Motor neuron (in vitro differentiated cells): ENCODE measurements at regions not wholly inside any gene's neighbourhood (a gene's known extent, or its start where the extent isn't known, plus 50 kb on each side); places are given as distances from the start of the nearest gene placed in this dataset.
A peak's percentile ranks its signal among the peaks of the same experiment; 100 is the strongest.

Experiments used
- ATAC-seq, 8 experiments: fragments of 200-7000 bp; cut with Tn5 transposase; replicated peaks in 6 of 8; 2 replicates each; pipeline ENCODE4 v1.8.0; 2021; ENCODE audit warnings: mild to moderate bottlenecking in 8 of 8, moderate library complexity in 8 of 8
- H3K27ac ChIP-seq, 2 donors: fragments of 250-450 bp; sonication (Bioruptor Pico); 2 replicates each; pipeline ENCODE4 v1.9.0; 2021; ENCODE audit warnings: antibody characterized with exemption in 2 of 2, mild to moderate bottlenecking in 2 of 2, moderate library complexity in 1 of 2
- H3K4me1 ChIP-seq, 2 donors: fragments of 250-450 bp; sonication (Bioruptor Pico); replicated peaks in 1 of 2; 2 replicates each; pipeline ENCODE4 v1.6.1; 2021; ENCODE audit warnings: antibody characterized with exemption in 2 of 2, mild to moderate bottlenecking in 2 of 2, moderate library complexity in 1 of 2
- H3K4me3 ChIP-seq, 5 donors: fragments of 250-450 bp; sonication (Bioruptor Pico); 2 replicates each; pipeline ENCODE4 v1.9.0; 2021; ENCODE audit warnings: antibody characterized with exemption in 5 of 5, mild to moderate bottlenecking in 5 of 5, moderate library complexity in 4 of 5
- WGBS, 10 experiments: fragments of 450-650 bp; shearing (Covaris generic); methylation state at CpG; one replicate each; pipeline ENCODE4 v1.0.0; 2022; 5-methylcytosine and 5-hydroxymethylcytosine counted together
- in situ Hi-C, 9 experiments: fragments of 400-800 bp; cut with MboI; loops; one replicate each; pipeline ENCODE4 v1.15.0; 2021; ENCODE audit warnings: low sequenced_read_pairs in 9 of 9, low pct_unique_long_range_greater_than_20kb in 2 of 9; ENCODE audit not compliant: unreplicated experiment in 9 of 9

DNA sequence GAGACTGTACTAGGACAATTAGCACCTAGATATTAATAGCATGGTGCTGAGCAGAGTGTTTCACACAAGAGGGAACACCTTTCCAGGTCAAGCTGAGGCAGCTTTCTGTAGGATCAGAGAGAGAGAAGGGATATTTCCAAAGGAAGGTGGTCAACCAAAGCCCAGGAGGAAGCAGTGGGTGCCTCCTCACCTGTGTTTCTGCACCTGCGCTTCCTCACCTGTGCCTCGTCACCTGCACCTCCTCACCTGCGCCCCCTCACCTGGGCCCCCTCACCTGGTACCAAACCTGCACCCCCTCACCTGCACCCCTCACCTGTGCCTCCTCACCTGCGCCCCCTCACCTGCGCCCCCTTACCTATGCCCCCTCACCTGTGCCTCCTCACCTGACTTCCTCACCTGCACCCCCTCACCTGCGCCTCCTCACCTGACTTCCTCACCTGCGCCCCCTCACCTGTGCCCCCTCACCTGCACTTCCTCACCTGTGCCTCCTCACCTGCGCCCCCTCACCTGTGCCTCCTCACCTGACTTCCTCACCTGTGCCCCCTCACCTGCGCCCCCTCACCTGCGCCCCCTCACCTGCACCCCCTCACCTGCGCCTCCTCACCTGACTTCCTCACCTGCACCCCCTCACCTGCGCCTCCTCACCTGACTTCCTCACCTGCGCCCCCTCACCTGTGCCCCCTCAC lies 67.9 kb downstream of the TTLL2 start:
- ATAC-seq = peak in 2 of 8 experiments; percentile 25 to 32
- in situ Hi-C loops = no loop called here
- Histone ChIP-seq H3K4me3 (no peak overlapping the region), H3K27ac (no peak overlapping the region), H3K4me1 (no peaks in the 10 kb centered on the region)
- 83% methylated on average over 1 of the region's 13 CpGs; no CpG with 5 or more reads in 9 of the 10 experiments for WGBS, 10 experiments

DNA sequence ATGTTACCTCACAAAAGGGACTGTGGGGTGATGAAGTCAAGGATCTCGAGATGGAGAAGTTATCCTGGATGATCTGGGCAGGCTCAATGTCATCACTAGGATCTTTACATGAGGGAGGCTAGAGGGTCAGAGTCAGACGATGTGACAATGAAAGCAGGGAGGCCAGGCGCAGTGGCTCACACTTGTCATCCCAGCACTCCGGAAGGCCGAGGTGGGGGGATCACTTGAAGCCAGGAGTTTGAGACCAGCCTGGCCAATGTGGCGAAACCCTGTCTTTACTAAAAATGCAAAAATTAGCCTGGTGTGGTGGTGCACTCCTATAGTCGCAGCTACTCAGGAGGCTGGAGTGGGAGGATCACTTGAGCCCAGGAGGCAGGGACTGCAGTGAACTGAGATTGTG lies 68.8 kb downstream of the TTLL2 start:
- no peak for ATAC-seq
- WGBS, 10 experiments = 37 to 100% (median 81%) methylated on average over 1 to 7 of the region's 7 CpGs
- Histone ChIP-seq H3K4me1 (peaks cover 0 to 7% of the 10 kb centered on the region in 2 donors), H3K4me3 (no peak overlapping the region), H3K27ac (no peak overlapping the region)
- in situ Hi-C loops = no loop called here

DNA sequence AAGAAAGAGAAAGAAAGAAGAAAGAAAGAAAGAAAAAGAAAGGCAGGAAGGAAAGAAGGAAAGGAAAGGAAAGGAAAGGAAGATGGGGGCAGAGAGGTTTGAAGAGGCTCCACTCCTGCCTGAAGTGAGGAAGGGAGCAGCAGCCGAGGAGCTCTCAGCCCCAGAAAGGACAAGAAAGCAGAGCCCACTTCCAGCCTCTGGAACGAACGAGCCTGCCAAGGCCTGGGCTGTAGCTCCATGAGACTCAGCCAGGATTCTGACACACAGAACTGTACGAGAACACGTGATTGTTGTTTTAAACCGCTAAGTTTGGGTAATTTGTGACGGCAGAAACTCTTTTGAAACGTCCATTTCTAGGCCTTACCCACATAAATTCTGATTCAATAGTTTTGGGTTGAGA lies 69.5 kb downstream of the TTLL2 start:
- Histone ChIP-seq H3K4me1 (peaks cover 0 to 7% of the 10 kb centered on the region in 2 donors), H3K27ac (no peak overlapping the region), H3K4me3 (no peak overlapping the region)
- in situ Hi-C loops = no loop called here
- no peak for ATAC-seq
- WGBS, 10 experiments = 0 to 88% (median 80%) methylated on average over 1 to 8 of the region's 8 CpGs

DNA sequence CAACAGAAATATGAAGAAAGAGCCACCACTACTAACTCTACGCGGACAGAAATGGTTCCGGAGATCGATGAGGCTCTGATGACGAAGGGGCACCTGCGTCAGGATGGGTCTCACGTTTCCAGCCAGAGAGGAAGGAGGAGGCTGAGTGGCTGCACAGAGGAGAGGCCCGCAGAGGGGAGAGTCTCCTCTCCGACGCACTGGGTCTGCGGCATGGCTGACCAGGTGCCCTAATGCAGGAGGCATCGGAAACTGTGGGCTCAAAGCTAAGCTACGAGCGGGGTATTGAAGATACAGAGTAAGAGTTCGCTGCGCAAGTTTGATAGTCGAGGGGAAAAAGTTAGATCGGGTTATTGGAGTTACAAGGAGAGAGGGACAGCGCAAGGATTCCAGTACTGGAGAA lies 69.9 kb downstream of the TTLL2 start:
- no peak overlapping the region for H3K4me3 ChIP-seq
- peaks cover 0 to 7% of the 10 kb centered on the region in 2 donors for H3K4me1 ChIP-seq
- 45 to 100% (median 85%) methylated on average over 2 to 17 of the region's 19 CpGs; no CpG with 5 or more reads in 1 of the 10 experiments for WGBS, 10 experiments
- no peak overlapping the region for H3K27ac ChIP-seq
- in situ Hi-C loops = no loop called here
- no peak for ATAC-seq

- 0 to 94% (median 75%) methylated on average over 1 to 12 of the region's 16 CpGs for WGBS, 10 experiments
- no peak for ATAC-seq
- in situ Hi-C loops = no loop called here
Observed at GRCh38 chr6:167396068-167396658, 71.3 kb downstream of the TTLL2 start.

GRCh38 chr6:167396659-167397490 lies 72.0 kb downstream of the TTLL2 start:
- in situ Hi-C loops = no loop called here
- Histone ChIP-seq H3K4me3 (no peak overlapping the region), H3K27ac (no peak overlapping the region), H3K4me1 (peaks cover 3 to 9% of the 10 kb centered on the region in 2 donors)
- no peak for ATAC-seq
- WGBS, 10 experiments = 0 to 96% (median 88%) methylated on average over 1 to 14 of the region's 23 CpGs; no CpG with 5 or more reads in 2 of the 10 experiments

More at GRCh38 chr6:167396068-167396658, 71.3 kb downstream of the TTLL2 start:
- no peak overlapping the region for H3K4me3 ChIP-seq
- peaks cover 0 to 7% of the 10 kb centered on the region in 2 donors for H3K4me1 ChIP-seq
- no peak overlapping the region for H3K27ac ChIP-seq

GRCh38 chr6:167397712-167398111 lies 72.8 kb downstream of the TTLL2 start:
- no peak overlapping the region for H3K4me3 ChIP-seq
- 48 to 100% (median 100%) methylated on average over 1 to 4 of the region's 6 CpGs; no CpG with 5 or more reads in 5 of the 10 experiments for WGBS, 10 experiments
- no peak for ATAC-seq
- in situ Hi-C loops = no loop called here
- peaks cover 8 to 14% of the 10 kb centered on the region in 2 donors for H3K4me1 ChIP-seq
- H3K27ac ChIP-seq = no peak overlapping the region

- Histone ChIP-seq H3K4me1 (peaks cover 8 to 14% of the 10 kb centered on the region in 2 donors), H3K27ac (no peak overlapping the region), H3K4me3 (no peak overlapping the region)
- ATAC-seq = peak in 3 of 8 experiments; percentile 12 to 26 (median 15)
- in situ Hi-C loops = no loop called here
- 0 to 94% (median 85%) methylated on average over 1 to 7 of the region's 14 CpGs; no CpG with 5 or more reads in 2 of the 10 experiments for WGBS, 10 experiments
Observed at GRCh38 chr6:167398214-167399050, 73.5 kb downstream of the TTLL2 start.

DNA sequence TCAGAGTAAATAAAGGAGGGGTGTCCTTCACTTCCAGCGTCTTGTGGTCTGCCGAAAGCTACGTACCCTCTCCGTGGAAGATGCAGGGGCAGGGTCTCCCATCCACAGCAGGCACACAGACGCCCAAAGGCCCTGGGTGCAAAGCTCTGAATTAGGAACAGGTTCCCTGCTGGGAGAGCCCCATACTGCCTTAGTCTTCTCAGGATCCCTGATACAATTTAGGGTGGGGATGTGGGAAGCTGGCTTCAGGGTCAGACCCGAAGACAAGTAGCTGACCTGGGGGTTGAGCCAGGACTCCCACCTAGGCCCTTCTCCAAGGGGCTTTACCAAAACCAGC lies 74.1 kb downstream of the TTLL2 start:
- ATAC-seq = no peak
- 0 to 98% (median 80%) methylated on average over 1 to 6 of the region's 6 CpGs; no CpG with 5 or more reads in 7 of the 10 experiments for WGBS, 10 experiments
- Histone ChIP-seq H3K27ac (no peak overlapping the region), H3K4me1 (peaks cover 8 to 14% of the 10 kb centered on the region in 2 donors), H3K4me3 (no peak overlapping the region)
- in situ Hi-C loops = no loop called here

DNA sequence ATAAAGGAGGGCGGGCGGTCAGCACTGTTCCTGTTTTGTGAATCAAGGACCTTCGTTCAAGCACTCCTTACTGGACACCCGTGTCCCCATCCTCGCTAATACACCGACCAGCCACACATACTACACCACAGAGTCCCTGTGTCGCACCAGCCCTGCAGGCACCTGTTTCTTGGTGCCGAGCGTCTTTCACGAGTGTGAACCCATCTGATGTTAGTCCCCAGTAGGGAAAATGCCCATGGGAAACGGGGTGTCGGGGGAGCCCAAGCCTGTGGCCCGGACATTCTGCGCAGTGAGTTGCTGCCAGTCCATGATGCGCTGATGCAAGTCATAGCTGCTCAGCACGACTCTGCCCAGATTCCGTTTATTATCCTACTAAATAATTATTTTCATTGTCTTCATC lies 74.7 kb downstream of the TTLL2 start:
- ATAC-seq = no peak
- WGBS, 10 experiments = 40 to 97% (median 62%) methylated on average over 2 to 14 of the region's 17 CpGs; no CpG with 5 or more reads in 3 of the 10 experiments
- H3K4me1 ChIP-seq = peaks cover 8 to 14% of the 10 kb centered on the region in 2 donors
- no peak overlapping the region for H3K27ac ChIP-seq
- H3K4me3 ChIP-seq = no peak overlapping the region
- in situ Hi-C loops = no loop called here

DNA sequence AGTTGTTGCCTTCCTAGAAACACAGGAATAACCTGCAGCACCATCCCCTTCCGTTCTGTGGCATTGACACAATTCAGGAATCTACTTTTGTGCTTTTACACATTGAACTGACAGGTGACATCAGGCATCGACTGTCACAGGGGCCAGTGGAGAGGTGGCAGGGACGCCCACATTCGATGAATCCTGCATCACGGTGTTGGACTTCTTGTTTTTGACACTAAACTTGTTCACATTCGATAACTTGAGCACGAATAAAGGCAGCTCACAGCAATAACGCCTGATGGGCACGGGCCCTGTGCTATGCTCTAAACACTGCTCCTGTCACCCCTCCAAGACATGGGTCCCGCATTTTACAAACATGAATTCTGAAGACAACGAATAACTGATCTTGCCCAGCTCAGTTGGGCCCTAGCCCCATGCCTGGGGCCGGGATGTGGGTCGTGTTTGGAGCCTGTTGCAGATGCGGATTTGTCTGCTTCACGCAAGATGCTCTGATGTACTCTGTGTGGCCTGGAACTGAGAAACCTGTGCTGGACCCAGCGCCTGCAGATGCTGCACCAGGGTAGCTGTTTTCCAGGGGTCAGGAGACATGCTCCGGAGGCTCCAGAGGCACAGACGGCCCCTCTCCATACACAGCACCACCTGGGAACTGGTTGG lies 75.7 kb downstream of the TTLL2 start:
- Histone ChIP-seq H3K4me3 (no peak overlapping the region), H3K4me1 (peaks cover 8 to 14% of the 10 kb centered on the region in 2 donors), H3K27ac (no peak overlapping the region)
- 18 to 100% (median 64%) methylated on average over 1 to 9 of the region's 18 CpGs; no CpG with 5 or more reads in 2 of the 10 experiments for WGBS, 10 experiments
- in situ Hi-C loops = no loop called here
- no peak for ATAC-seq

GRCh38 chr6:167401525-167402194 lies 76.8 kb downstream of the TTLL2 start:
- 20 to 74% (median 63%) methylated on average over 1 to 13 of the region's 20 CpGs; no CpG with 5 or more reads in 2 of the 10 experiments for WGBS, 10 experiments
- H3K4me1 ChIP-seq = peaks cover 8 to 14% of the 10 kb centered on the region in 2 donors
- in situ Hi-C loops = no loop called here

More at GRCh38 chr6:167401525-167402194, 76.8 kb downstream of the TTLL2 start:
- no peak overlapping the region for H3K27ac ChIP-seq
- no peak overlapping the region for H3K4me3 ChIP-seq
- peak in 5 of 8 experiments; percentile 34 to 68 (median 62) for ATAC-seq
